ENCODE measurements at regions not wholly inside any gene's neighbourhood (a gene's known extent, or its start where the extent isn't known, plus 50 kb on each side); places are given as distances from the start of the nearest gene placed in this dataset.

DNA sequence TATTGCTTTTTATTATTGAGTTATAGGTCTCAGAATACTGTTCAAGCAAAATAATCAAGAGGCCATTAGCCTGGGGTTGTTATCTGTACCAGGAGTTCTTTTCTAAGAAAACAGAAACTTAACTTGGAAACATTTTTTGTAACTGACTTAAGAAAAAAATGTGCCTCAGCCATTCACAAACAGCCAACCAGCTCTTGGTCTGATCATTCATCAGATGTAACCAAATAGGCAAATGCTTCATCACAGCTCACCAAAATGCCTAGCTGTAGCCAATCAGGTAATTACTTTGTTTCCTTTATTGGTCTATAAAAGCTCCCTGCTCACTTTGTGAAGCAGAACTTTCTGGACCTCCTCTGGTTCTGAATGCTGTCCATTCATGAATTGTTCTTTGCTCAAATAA, 387.7 kb downstream of the FAT4 start:
- Histone ChIP-seq H3K4me2 (ENCODE audit: extremely low read depth, insufficient read depth, low read length) (no peak overlapping the region), H3K79me2 (ENCODE audit: control insufficient read depth, insufficient read depth, low read length) (no peaks in the 10 kb centered on the region), H4K20me1 (ENCODE audit: control insufficient read depth, extremely low read depth, insufficient read depth, low read length) (no peaks in the 10 kb centered on the region), H3K4me1 (ENCODE audit: control insufficient read depth, extremely low read depth, insufficient read depth, low read length) (no peaks in the 10 kb centered on the region), H2AFZ (ENCODE audit: low read length) (no peak overlapping the region), H3K9me3 (ENCODE audit: control insufficient read depth, insufficient read depth, low read depth, low read length) (no peaks in the 10 kb centered on the region), H3K27ac (ENCODE audit: insufficient read depth, low read length) (no peak overlapping the region), H3K4me3 (replicated peaks in 1 of 4; ENCODE audit: control extremely low read depth in 1 of 4, insufficient read depth in 1 of 4, low read depth in 3 of 4, low read length in 4 of 4) (no peak overlapping the region), H3K27me3 (ENCODE audit: control insufficient read depth, insufficient read depth, low read length) (no peaks in the 10 kb centered on the region), H3K36me3 (ENCODE audit: control insufficient read depth, insufficient read depth, low read length) (no peaks in the 10 kb centered on the region), H3K9ac (ENCODE audit: insufficient read depth, low read length) (no peak overlapping the region)
- TF ChIP-seq, protein P1, sequence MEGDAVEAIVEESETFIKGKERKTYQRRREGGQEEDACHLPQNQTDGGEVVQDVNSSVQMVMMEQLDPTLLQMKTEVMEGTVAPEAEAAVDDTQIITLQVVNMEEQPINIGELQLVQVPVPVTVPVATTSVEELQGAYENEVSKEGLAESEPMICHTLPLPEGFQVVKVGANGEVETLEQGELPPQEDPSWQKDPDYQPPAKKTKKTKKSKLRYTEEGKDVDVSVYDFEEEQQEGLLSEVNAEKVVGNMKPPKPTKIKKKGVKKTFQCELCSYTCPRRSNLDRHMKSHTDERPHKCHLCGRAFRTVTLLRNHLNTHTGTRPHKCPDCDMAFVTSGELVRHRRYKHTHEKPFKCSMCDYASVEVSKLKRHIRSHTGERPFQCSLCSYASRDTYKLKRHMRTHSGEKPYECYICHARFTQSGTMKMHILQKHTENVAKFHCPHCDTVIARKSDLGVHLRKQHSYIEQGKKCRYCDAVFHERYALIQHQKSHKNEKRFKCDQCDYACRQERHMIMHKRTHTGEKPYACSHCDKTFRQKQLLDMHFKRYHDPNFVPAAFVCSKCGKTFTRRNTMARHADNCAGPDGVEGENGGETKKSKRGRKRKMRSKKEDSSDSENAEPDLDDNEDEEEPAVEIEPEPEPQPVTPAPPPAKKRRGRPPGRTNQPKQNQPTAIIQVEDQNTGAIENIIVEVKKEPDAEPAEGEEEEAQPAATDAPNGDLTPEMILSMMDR (conservative IDR thresholded peaks at IDR 0.05 in 1 of 2, IDR thresholded peaks at IDR 0.05 in 1 of 2; ENCODE audit: low read depth in 1 of 2, low read length in 2 of 2) = no peak
- DNase-seq (ENCODE audit: low read depth in 2 of 2) = peak in 1 of 2 donors; percentile 24

DNA sequence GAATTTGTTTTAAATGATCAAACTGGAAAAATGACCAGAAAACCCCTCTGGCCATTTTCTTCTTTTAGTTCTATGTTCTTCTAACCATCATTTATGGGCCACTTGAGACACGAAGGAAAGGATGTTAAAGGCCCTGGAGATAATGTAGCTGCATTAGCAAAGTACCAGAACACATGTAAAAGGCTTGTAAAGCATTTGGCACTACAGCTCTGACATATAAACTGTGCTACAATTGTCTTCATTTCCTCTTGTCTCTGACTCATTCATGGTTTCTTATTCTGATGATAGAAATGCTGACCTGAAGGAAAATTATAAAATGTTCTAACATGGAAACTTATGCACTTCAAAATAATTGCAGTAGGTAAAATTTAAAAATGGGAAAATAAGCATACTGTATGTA, 388.7 kb downstream of the FAT4 start:
- Histone ChIP-seq H3K27ac (ENCODE audit: insufficient read depth, low read length) (no peak overlapping the region), H3K27me3 (ENCODE audit: control insufficient read depth, insufficient read depth, low read length) (no peaks in the 10 kb centered on the region), H2AFZ (ENCODE audit: low read length) (no peak overlapping the region), H3K9ac (ENCODE audit: insufficient read depth, low read length) (no peak overlapping the region), H3K79me2 (ENCODE audit: control insufficient read depth, insufficient read depth, low read length) (no peaks in the 10 kb centered on the region), H3K4me3 (replicated peaks in 1 of 4; ENCODE audit: control extremely low read depth in 1 of 4, insufficient read depth in 1 of 4, low read depth in 3 of 4, low read length in 4 of 4) (no peak overlapping the region), H3K4me1 (ENCODE audit: control insufficient read depth, extremely low read depth, insufficient read depth, low read length) (no peaks in the 10 kb centered on the region), H3K36me3 (ENCODE audit: control insufficient read depth, insufficient read depth, low read length) (no peaks in the 10 kb centered on the region), H3K4me2 (ENCODE audit: extremely low read depth, insufficient read depth, low read length) (no peak overlapping the region), H4K20me1 (ENCODE audit: control insufficient read depth, extremely low read depth, insufficient read depth, low read length) (no peaks in the 10 kb centered on the region), H3K9me3 (ENCODE audit: control insufficient read depth, insufficient read depth, low read depth, low read length) (no peaks in the 10 kb centered on the region)
- no peak for TF ChIP-seq EZH2 (IDR thresholded peaks at IDR 0.05; ENCODE audit: low read length, missing control alignments)
- TF ChIP-seq, protein P1 (conservative IDR thresholded peaks at IDR 0.05 in 1 of 2, IDR thresholded peaks at IDR 0.05 in 1 of 2; ENCODE audit: low read depth in 1 of 2, low read length in 2 of 2) = no peak
- peak; percentile 44 to 60 for DNase-seq (ENCODE audit: low read depth in 2 of 2)

DNA sequence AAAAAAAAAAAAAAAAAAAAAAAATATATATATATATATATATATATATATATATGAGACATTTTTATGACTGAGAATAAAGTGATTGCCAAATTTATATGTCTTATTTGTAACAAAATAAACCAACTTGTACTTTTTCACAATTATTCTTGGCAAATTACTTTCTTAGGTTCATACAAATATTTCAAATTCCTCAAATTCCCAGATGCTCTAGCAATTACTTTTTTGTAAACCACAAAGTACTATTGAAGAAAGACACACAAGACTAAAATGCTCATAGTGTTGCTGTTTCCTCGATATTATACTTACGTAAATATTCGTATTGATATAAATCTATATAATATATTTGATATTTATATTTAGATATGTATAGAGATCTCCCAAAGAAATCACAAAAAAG, 390.0 kb downstream of the FAT4 start:
- peak in 1 of 2 donors; percentile 57 for DNase-seq (ENCODE audit: low read depth in 2 of 2)
- TF ChIP-seq, protein P1 (conservative IDR thresholded peaks at IDR 0.05 in 1 of 2, IDR thresholded peaks at IDR 0.05 in 1 of 2; ENCODE audit: low read depth in 1 of 2, low read length in 2 of 2) = no peak
- TF ChIP-seq EZH2 (IDR thresholded peaks at IDR 0.05; ENCODE audit: low read length, missing control alignments) = no peak
- H3K79me2 ChIP-seq (ENCODE audit: control insufficient read depth, insufficient read depth, low read length) = no peaks in the 10 kb centered on the region
- no peak overlapping the region for H3K27ac ChIP-seq (ENCODE audit: insufficient read depth, low read length)
- no peaks in the 10 kb centered on the region for H4K20me1 ChIP-seq (ENCODE audit: control insufficient read depth, extremely low read depth, insufficient read depth, low read length)
- H3K27me3 ChIP-seq (ENCODE audit: control insufficient read depth, insufficient read depth, low read length) = no peaks in the 10 kb centered on the region
- no peak overlapping the region for H3K9ac ChIP-seq (ENCODE audit: insufficient read depth, low read length)
- no peak overlapping the region for H3K4me2 ChIP-seq (ENCODE audit: extremely low read depth, insufficient read depth, low read length)
- H3K4me3 ChIP-seq (replicated peaks in 1 of 4; ENCODE audit: control extremely low read depth in 1 of 4, insufficient read depth in 1 of 4, low read depth in 3 of 4, low read length in 4 of 4) = no peak overlapping the region
- no peaks in the 10 kb centered on the region for H3K36me3 ChIP-seq (ENCODE audit: control insufficient read depth, insufficient read depth, low read length)
- no peak overlapping the region for H2AFZ ChIP-seq (ENCODE audit: low read length)
- H3K4me1 ChIP-seq (ENCODE audit: control insufficient read depth, extremely low read depth, insufficient read depth, low read length) = no peaks in the 10 kb centered on the region
- no peaks in the 10 kb centered on the region for H3K9me3 ChIP-seq (ENCODE audit: control insufficient read depth, insufficient read depth, low read depth, low read length)

Data from fibroblast of lung (primary cell).